ENCODE measurements at regions not wholly inside any gene's neighbourhood (a gene's known extent, or its start where the extent isn't known, plus 50 kb on each side); places are given as distances from the start of the nearest gene placed in this dataset.
"Not testable (repeated sequence)": the region's sequence is repeated elsewhere in the genome, so short reads cannot be mapped to it uniquely, and the experiment has no call there.

DNA sequence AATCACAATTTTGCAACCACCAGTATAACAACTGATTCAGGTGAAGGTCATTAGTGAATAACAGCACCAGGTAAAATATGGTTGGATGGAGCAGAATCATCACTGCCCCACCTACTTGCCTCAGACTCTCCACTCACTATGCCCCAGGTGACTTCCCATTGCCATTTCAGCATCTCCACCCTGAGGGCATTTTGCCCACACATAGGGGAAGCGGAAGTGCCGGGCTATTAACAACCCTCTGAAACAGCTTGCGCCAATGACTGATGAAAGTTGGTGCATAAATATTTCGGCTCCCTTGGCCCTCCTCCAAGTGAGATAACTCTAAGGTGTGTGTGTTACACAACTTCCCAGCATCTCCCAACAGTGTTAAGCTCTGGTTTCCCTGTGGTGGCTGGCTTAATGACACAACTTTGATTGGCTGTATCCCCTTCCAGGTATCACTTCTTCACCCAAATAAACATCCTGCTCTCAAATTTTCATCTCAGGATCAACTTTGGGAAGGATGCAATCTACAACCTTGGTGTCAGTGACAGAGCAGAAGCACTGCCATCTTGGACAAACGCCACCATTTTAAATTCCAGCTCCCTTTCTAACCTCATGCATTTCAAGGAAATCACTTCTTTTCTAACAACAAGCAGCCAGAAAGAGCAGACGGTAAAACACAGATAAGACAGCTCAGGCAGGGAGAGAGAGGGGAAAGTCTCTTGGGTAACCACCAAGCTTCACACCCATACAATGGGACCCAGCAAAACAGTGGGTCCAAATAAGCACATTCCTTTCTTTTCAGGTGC, 73.6 kb upstream of the PPP2R5C start:
- no peak overlapping the region for H3K4me3 ChIP-seq (ENCODE audit: control insufficient read depth, low read depth, low read length)
- DNase-seq (ENCODE audit: low read depth) = no peak
- TF ChIP-seq, protein P1, sequence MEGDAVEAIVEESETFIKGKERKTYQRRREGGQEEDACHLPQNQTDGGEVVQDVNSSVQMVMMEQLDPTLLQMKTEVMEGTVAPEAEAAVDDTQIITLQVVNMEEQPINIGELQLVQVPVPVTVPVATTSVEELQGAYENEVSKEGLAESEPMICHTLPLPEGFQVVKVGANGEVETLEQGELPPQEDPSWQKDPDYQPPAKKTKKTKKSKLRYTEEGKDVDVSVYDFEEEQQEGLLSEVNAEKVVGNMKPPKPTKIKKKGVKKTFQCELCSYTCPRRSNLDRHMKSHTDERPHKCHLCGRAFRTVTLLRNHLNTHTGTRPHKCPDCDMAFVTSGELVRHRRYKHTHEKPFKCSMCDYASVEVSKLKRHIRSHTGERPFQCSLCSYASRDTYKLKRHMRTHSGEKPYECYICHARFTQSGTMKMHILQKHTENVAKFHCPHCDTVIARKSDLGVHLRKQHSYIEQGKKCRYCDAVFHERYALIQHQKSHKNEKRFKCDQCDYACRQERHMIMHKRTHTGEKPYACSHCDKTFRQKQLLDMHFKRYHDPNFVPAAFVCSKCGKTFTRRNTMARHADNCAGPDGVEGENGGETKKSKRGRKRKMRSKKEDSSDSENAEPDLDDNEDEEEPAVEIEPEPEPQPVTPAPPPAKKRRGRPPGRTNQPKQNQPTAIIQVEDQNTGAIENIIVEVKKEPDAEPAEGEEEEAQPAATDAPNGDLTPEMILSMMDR (conservative IDR thresholded peaks at IDR 0.05; ENCODE audit: control insufficient read depth, insufficient read depth, low read depth, low read length) = no peak

DNA sequence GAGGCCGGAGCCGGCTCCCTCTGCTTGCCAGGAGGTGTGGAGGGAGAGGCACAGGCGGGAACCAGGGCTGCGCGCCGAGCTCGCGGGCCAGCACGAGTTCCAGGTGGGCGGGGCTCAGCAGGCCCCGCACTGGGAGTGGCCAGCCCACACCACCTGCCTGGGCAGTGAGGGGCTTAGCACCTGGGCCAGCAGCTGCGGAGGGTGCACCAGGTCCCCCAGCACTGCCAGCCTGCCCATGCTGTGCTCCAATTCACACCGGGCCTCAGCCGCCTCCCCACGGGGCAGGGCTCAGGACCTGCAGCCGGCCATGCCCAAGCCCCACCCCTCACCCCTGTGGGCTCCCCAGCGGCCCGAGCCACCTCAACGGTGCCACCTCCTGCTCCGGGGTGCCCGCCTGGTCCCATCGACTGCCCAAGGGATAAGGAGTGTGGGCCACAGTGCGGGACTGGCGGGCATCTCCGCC, 72.4 kb upstream of the PPP2R5C start:
- TF ChIP-seq, protein P1 (conservative IDR thresholded peaks at IDR 0.05; ENCODE audit: control insufficient read depth, insufficient read depth, low read depth, low read length) = no peak
- no peak overlapping the region for H3K4me3 ChIP-seq (ENCODE audit: control insufficient read depth, low read depth, low read length)
- DNase-seq (ENCODE audit: low read depth) = no peak

DNA sequence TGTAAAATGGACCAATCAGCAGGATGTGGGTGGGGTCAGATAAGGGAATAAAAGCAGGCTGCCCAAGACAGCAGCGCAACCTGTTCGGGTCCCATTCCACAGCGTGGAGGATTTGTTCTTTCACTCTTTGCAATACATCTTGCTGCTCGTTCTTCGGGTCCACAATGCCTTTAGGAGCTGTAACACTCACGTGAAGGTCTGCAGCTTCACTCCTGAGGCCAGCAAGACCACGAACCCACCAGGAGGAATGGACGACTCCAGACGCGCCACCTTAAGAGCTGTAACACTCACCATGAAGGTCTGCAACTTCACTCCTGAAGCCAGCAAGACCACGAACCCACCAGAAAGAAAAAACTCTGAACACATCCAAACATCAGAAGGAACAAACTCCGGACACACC, 71.5 kb upstream of the PPP2R5C start:
- DNase-seq (ENCODE audit: low read depth); H3K4me3 ChIP-seq (ENCODE audit: control insufficient read depth, low read depth, low read length): not testable (repeated sequence)

DNA sequence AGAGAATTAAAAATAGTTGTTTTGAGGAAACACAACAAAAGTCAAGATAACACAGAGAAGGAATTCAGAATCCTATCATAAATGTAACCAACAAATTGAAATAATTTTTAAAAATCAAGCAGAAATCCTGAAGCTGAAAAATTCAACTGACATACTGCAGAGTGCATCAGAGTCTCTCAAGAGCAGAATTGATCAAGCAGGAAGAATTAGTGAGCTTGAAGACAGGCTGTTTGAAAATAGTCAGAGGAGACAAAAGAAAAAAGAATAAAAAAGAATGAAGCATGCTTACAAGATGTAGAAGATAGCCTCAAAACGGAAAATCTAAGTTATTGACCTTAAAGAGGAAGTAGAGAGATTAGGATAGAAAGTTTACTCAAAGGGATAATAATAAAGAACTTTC, 65.8 kb upstream of the PPP2R5C start:
- no peak overlapping the region for H3K4me3 ChIP-seq (ENCODE audit: control insufficient read depth, low read depth, low read length)
- no peak for DNase-seq (ENCODE audit: low read depth)
- TF ChIP-seq, protein P1 (conservative IDR thresholded peaks at IDR 0.05; ENCODE audit: control insufficient read depth, insufficient read depth, low read depth, low read length) = no peak

DNA sequence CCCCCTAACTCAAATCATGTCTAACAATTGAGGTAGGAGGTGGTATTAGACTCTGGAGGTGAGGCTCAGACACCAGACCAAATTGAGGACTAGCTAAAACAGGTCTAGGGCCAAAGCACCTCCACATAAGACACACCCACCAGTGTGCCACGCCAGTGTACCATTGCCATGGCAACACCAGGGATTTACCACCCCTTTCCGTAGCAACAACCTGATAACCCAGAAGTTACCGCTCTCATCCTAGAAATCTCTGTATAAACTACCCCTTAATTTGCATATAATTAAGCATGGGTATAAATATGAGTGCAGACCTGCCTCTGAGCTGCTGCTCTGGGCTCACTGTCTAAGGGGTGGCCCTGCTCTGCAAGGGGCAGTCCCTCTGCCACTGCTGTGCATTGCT, 57.4 kb upstream of the PPP2R5C start:
- DNase-seq (ENCODE audit: low read depth) = no peak
- H3K4me3 ChIP-seq (ENCODE audit: control insufficient read depth, low read depth, low read length) = no peak overlapping the region
- TF ChIP-seq, protein P1 (conservative IDR thresholded peaks at IDR 0.05; ENCODE audit: control insufficient read depth, insufficient read depth, low read depth, low read length) = no peak

DNA sequence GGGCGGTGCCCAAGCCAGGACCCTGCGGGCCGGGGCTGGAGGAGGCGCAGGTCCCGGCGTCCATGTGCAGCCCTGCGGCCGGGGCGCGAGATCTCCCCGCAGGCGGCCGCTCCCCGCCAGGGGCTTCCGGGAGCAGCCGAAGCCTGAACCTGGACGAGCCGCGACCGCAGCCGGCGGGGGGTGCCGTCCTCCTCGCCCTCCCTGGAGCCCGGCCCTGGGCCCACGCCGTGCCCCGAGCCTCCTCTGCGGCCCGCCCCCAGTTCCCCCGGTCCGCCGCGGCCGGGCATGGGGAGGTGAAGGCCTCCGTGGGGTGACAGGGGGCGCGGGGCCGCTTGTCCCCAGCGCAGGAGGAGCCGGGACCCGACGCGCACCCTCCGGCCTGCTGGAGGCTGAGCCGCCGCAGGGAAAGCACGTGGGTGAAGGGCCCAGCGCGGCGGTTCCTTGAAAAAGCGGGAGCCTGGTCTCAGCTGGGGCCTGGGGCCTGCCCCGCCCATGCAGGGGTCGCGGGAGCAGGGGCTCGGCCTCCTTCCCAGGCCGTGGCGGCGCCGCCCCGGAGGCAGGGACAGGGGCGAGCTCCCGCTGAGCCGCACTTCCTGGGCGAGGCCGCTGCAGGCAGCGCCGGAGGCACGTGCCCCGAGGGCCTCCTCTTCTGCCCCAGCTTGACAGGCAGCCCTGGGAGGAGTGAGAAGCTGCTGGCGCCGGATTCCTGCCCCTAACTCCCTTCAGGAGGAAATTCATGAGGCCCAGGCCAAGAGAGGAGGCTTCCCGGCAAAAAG, 55.6 kb upstream of the PPP2R5C start:
- TF ChIP-seq, protein P1 (conservative IDR thresholded peaks at IDR 0.05; ENCODE audit: control insufficient read depth, insufficient read depth, low read depth, low read length) = no peak
- no peak for DNase-seq (ENCODE audit: low read depth)
- no peak overlapping the region for H3K4me3 ChIP-seq (ENCODE audit: control insufficient read depth, low read depth, low read length)

DNA sequence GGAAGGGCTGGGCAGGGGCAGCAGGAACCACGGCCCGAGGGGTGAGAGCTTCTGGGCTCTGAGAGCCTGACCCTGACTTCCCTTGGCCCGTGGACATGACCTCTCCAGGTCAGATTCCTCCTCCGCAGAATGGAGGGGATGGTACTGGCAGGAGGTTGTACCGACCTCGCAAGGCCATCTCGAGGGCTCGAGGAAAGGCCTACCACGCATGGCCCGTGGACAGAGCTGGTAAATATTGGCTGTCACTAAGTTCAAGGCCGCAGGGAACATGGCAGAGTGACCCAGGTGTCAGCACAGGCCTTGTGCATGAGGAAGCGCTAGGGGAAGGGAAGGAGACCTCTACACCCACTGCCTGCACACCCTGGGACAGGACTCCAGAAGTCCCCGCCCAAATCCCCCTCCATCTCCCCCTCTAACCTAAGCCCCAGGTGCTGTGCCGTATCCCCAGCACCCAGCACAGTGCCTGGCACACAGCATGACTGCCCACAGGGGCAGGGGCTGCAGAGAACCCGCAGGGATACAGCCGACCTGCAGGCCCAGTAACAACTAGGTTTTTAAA, 54.9 kb upstream of the PPP2R5C start:
- TF ChIP-seq, protein P1 (conservative IDR thresholded peaks at IDR 0.05; ENCODE audit: control insufficient read depth, insufficient read depth, low read depth, low read length) = no peak
- DNase-seq (ENCODE audit: low read depth) = no peak
- no peak overlapping the region for H3K4me3 ChIP-seq (ENCODE audit: control insufficient read depth, low read depth, low read length)
